ENCODE measurements at regions not wholly inside any gene's neighbourhood (a gene's known extent, or its start where the extent isn't known, plus 50 kb on each side); places are given as distances from the start of the nearest gene placed in this dataset.

- DNase-seq (ENCODE audit: low read depth in 4 of 4, low spot score in 1 of 4): no peak
Observed at GRCh38 chr4:175946472-175947116, 119.0 kb upstream of the WDR17 start.

DNA sequence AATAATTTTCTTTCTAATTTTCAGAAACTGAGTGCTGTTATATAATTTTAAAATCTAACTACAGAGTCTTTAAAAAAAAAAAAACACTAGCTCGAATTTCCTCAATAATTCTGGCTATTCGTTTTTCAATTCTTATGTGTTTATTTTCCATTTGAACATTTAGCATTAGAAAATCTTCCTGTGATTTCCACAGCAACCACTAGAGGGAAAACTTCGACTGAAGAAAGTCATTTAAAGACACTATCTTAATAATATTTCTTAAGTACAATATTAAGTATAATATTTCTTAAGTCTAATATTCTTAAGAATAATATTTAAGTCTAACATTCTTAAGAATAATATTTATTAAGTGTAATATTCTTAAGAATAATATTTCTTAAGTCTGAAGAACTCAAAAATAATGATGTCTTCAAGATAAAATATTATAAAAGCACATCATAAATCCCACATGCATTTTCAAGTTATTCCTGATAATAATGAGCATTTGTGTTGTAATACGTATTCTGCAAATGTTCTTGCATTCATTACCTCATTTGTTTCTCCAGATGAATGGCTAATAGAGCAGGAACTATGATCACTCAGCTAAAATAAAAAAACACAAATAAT is 118.4 kb upstream of the WDR17 start:
- DNase-seq (ENCODE audit: low read depth in 4 of 4, low spot score in 1 of 4): no peak

DNA sequence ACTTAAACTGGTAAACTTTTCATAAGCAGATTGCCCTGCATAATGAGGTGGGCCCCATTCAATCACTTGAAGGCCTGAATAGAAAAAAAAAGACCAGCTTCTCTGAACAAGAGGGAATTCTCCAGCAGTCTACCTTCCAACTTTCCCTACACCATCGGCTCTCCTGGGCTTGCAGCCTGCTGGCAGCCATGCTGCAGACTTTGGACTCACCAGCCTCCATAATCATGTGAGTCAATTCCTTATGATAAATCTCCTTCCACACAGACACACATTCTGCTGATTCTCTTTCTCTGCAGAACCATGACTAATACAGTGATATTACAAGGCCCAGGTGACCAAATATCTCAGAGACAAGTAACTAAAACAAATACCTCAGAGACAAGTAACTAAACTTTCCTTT is 113.8 kb upstream of the WDR17 start:
- no peak for DNase-seq (ENCODE audit: low read depth in 4 of 4, low spot score in 1 of 4)

- DNase-seq (ENCODE audit: low read depth in 4 of 4, low spot score in 1 of 4): no peak
Observed at GRCh38 chr4:175953116-175953515, 112.5 kb upstream of the WDR17 start.

GRCh38 chr4:175953960-175954521 is 111.6 kb upstream of the WDR17 start:
- no peak for DNase-seq (ENCODE audit: low read depth in 4 of 4, low spot score in 1 of 4)

DNA sequence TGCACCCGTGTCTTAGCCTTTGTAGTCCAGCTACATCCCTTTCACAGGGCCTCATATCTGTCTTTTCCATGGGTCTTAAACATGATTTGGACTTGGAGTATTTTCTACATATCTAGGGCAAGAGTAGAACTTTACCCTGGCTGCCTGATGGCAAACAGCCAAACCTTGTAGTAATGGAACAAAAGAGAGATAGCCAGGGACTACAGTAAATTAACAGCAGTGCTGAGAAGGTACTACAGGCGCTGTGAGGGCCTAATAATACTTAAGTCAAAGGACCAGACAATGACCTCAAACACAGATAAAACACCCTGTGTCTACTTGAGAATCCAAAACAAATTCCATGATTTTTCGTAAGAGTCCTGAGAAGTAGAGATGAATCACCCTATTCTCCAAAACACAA is 111.0 kb upstream of the WDR17 start:
- no peak for DNase-seq (ENCODE audit: low read depth in 4 of 4, low spot score in 1 of 4)

DNA sequence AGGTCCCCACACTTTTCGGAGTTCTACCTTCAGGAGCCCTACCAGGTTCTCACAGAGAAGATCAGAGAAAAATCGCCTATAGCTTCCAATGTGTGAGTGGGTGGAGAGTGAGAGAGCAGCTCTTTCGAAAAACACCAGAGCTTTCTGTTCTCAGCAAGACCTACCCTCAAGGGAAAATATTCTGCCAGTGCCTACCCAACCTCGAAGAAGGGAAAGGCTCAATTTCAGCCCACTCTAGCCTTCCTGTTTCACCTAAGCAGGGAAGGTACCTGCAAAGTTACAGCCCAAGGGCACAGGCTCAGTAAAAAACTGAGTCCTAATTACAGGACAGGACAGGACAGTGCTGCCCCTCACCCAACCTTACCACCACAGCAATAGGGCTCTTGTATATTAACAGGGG is 104.0 kb upstream of the WDR17 start:
- DNase-seq (ENCODE audit: low read depth in 4 of 4, low spot score in 1 of 4): no peak

DNA sequence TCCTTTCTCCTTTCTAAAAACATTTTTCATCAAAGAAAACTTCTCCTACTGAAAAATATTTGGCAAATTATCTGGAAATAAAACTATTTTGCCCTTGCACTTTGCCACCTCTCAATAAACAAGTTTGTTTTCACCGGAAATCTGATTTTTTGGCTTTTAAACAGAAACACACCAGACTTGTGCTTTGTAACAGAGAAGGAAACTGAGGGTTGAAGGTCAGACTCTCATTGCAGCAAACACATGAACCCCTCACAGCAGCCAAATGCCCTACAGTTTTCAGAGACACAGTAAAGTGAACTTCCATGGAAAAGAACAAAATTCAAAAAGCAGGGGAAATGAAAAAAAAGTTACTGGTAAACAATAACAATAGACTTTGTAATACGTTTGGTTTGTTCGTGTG is 95.6 kb upstream of the WDR17 start:
- DNase-seq (ENCODE audit: low read depth in 4 of 4, low spot score in 1 of 4): no peak

DNA sequence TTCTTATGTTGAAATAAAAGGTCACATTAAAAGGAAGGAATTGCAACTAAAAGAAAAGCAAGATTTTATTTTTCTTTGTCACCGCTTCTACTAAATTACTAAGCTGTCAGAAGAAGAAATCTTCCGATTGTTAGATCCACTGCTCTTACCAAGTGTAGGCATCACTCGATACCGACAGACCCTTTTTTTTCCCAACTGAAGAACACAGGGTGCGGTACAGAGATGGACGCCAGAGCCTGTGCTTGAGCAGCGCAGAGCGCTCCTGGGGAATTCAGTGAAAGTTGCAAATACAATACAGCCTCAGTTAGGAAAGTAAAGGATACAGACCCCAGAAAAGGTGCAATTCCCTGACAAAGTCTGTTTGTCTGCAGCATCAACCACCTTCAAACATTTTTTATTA is 94.9 kb upstream of the WDR17 start:
- DNase-seq (ENCODE audit: low read depth in 4 of 4, low spot score in 1 of 4): no peak

- DNase-seq (ENCODE audit: low read depth in 4 of 4, low spot score in 1 of 4): no peak
Observed at GRCh38 chr4:175971388-175972179, 94.1 kb upstream of the WDR17 start.

GRCh38 chr4:175973027-175973923 is 92.4 kb upstream of the WDR17 start:
- DNase-seq (ENCODE audit: low read depth in 4 of 4, low spot score in 1 of 4): no peak

- no peak for DNase-seq (ENCODE audit: low read depth in 4 of 4, low spot score in 1 of 4)
Observed at GRCh38 chr4:175983636-175984035, 82.0 kb upstream of the WDR17 start.

GRCh38 chr4:175986668-175987067 is 79.0 kb upstream of the WDR17 start:
- no peak for DNase-seq (ENCODE audit: low read depth in 4 of 4, low spot score in 1 of 4)

GRCh38 chr4:175988511-175988910 is 77.1 kb upstream of the WDR17 start:
- DNase-seq (ENCODE audit: low read depth in 4 of 4, low spot score in 1 of 4): no peak

DNA sequence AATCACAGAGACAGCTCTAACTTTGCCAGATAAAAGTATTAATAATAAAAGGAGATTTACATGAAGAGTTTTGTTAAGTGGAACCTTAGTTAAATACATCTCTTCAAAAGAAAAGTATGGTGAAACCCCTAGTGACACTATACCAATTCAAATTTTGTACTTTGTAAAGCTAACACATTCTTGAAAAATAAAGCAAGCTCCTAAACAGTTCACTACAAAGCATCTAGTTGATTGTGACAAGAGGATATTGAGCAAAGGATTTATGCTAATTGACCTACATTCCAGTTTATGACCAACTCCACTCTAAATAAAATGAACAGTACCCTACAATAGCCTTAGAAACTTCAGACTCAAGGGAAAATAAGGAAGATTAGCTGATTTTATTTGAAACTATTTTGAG is 69.4 kb upstream of the WDR17 start:
- DNase-seq (ENCODE audit: low read depth in 4 of 4, low spot score in 1 of 4): no peak

DNA sequence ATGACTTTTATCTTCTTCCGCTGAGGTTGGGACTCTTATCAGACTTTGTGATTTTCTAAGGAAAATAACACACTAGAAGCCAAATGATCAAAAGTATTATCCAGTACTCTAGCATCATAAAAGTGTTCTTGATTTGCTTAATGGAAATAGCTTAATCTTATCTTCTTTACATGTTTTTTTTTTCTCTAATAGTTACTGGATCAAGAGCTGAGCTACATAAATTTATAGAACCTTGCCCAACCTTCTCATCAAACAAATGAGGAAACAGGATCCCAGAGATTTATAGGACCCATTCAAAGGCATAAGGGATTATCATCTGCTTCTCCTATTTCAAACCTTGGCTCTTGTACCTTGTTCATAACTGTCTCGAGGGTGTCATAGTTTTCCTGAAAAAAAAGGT is 68.3 kb upstream of the WDR17 start:
- no peak for DNase-seq (ENCODE audit: low read depth in 4 of 4, low spot score in 1 of 4)

DNA sequence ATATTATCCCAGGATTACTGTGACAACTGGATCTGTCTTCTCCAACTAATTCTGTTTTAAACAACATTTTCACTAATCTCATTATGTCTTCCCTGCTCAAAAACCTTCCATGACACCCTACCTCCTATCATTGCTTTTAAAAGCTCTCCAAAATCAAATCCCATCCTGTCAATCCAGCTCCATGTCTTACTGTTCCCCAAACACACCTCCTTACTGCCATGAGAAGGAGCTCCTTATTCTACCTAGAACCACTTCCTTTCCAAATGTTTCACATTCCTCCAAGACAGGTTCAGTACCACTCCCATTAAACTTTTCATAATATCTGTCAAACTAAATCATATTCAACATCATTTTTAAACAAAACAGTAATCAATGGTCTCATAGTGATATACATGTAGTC is 66.9 kb upstream of the WDR17 start:
- no peak for DNase-seq (ENCODE audit: low read depth in 4 of 4, low spot score in 1 of 4)

GRCh38 chr4:175999944-176000343 is 65.7 kb upstream of the WDR17 start:
- no peak for DNase-seq (ENCODE audit: low read depth in 4 of 4, low spot score in 1 of 4)

DNA sequence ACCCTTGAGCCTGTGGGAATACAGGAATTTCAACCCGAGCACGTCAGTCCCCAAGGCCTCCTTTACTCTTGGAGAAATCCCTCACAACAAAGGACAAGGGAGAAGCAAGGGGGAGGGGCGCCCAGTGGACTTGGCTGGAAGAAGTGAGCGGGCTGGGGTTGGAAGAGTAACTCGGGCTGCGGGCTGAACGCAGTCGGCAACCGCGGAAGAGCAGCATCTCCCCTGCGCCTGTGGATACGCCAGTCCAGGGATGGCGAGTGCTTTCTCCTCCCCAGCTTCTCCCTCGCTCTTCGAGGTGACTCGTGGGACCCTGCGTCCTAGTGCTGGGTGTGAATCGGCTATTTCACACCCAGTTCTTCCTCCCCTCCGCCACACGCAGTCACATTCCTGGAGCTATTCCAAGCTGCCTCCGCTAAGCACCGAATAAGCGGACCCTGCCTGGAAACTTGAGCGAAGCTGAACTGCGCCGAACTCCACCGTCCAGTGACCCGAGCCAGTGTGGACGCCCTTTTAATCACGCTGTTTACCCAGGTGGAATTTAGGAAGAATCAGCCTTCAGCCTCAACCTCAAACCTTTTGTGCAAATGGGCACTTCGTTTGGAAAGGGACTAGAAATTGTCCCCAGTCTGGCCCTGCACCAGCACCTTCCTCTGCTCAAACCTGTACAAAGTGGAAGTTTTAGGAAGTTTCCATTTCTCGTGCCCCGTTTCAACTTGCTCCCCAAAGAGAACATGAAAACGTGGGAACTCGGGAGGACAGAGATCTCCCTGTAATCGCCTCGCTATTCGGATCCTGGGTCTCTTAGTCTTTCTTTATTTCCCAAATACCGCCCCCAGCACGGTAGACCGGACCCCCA is 64.3 kb upstream of the WDR17 start:
- DNase-seq (ENCODE audit: low read depth in 4 of 4, low spot score in 1 of 4): no peak

GRCh38 chr4:176002007-176002613 is 63.5 kb upstream of the WDR17 start:
- peak in 1 of 4 experiments; percentile 1 for DNase-seq (ENCODE audit: low read depth in 4 of 4, low spot score in 1 of 4)
